ENCODE measurements at regions not wholly inside any gene's neighbourhood (a gene's known extent, or its start where the extent isn't known, plus 50 kb on each side); places are given as distances from the start of the nearest gene placed in this dataset.
A peak's percentile ranks its signal among the peaks of the same experiment; 100 is the strongest.

GRCh38 chr2:128591022-128591860 lies 272.6 kb upstream of the HS6ST1 start:
- no peak overlapping the region for H2AFZ ChIP-seq
- no peaks in the 10 kb centered on the region for H3K9me3 ChIP-seq (ENCODE audit: control insufficient read depth, low read length)
- TF ChIP-seq CTCF (IDR thresholded peaks at IDR 0.05): no peak
- H3K79me2 ChIP-seq: no peaks in the 10 kb centered on the region
- peaks cover 9% of the 10 kb centered on the region for H3K4me1 ChIP-seq
- no peak overlapping the region for H3K27ac ChIP-seq
- no peak overlapping the region for H3K9ac ChIP-seq
- H3K4me2 ChIP-seq (ENCODE audit: low read length): no peak overlapping the region
- H3K36me3 ChIP-seq (ENCODE audit: control insufficient read depth, insufficient read depth, low read length): no peaks in the 10 kb centered on the region
- no peak overlapping the region for H3K4me3 ChIP-seq (ENCODE audit: low read depth, low read length)
- no peaks in the 10 kb centered on the region for H3K27me3 ChIP-seq (ENCODE audit: control insufficient read depth, insufficient read depth, low read length)

- no peaks in the 10 kb centered on the region for H3K9me3 ChIP-seq (ENCODE audit: control insufficient read depth, low read length)
- no peak overlapping the region for H3K27ac ChIP-seq
- no peaks in the 10 kb centered on the region for H3K27me3 ChIP-seq (ENCODE audit: control insufficient read depth, insufficient read depth, low read length)
- no peak overlapping the region for H3K4me3 ChIP-seq (ENCODE audit: low read depth, low read length)
- peaks cover 9% of the 10 kb centered on the region for H3K4me1 ChIP-seq
- no peaks in the 10 kb centered on the region for H3K36me3 ChIP-seq (ENCODE audit: control insufficient read depth, insufficient read depth, low read length)
- no peak for TF ChIP-seq CTCF (IDR thresholded peaks at IDR 0.05)
- no peak overlapping the region for H3K4me2 ChIP-seq (ENCODE audit: low read length)
- no peaks in the 10 kb centered on the region for H3K79me2 ChIP-seq
- no peak overlapping the region for H2AFZ ChIP-seq
- no peak overlapping the region for H3K9ac ChIP-seq
Observed at GRCh38 chr2:128591861-128592822, 273.5 kb upstream of the HS6ST1 start.

GRCh38 chr2:128593518-128593878 lies 274.8 kb upstream of the HS6ST1 start:
- Histone ChIP-seq H3K27me3 (ENCODE audit: control insufficient read depth, insufficient read depth, low read length) (no peaks in the 10 kb centered on the region), H3K9ac (no peak overlapping the region), H3K4me2 (ENCODE audit: low read length) (no peak overlapping the region), H3K9me3 (ENCODE audit: control insufficient read depth, low read length) (no peaks in the 10 kb centered on the region), H3K36me3 (ENCODE audit: control insufficient read depth, insufficient read depth, low read length) (no peaks in the 10 kb centered on the region), H2AFZ (peak overlapping the region; percentile 48), H3K27ac (peak overlapping the region; percentile 0), H3K79me2 (no peaks in the 10 kb centered on the region), H3K4me1 (peaks cover 9% of the 10 kb centered on the region), H3K4me3 (ENCODE audit: low read depth, low read length) (no peak overlapping the region)
- no peak for TF ChIP-seq CTCF (IDR thresholded peaks at IDR 0.05)

- Histone ChIP-seq H3K79me2 (no peaks in the 10 kb centered on the region), H3K4me2 (ENCODE audit: low read length) (peak overlapping the region; percentile 5), H3K4me3 (ENCODE audit: low read depth, low read length) (no peak overlapping the region), H3K9me3 (ENCODE audit: control insufficient read depth, low read length) (no peaks in the 10 kb centered on the region), H3K27me3 (ENCODE audit: control insufficient read depth, insufficient read depth, low read length) (no peaks in the 10 kb centered on the region), H3K4me1 (peaks cover 9% of the 10 kb centered on the region), H3K36me3 (ENCODE audit: control insufficient read depth, insufficient read depth, low read length) (no peaks in the 10 kb centered on the region), H2AFZ (peak overlapping the region; percentile 48), H3K27ac (peak overlapping the region; percentile 0), H3K9ac (no peak overlapping the region)
- no peak for TF ChIP-seq CTCF (IDR thresholded peaks at IDR 0.05)
Observed at GRCh38 chr2:128593879-128594650, 275.4 kb upstream of the HS6ST1 start.

Data from parathyroid adenoma (tissue), 2 donors.